ENCODE measurements at regions not wholly inside any gene's neighbourhood (a gene's known extent, or its start where the extent isn't known, plus 50 kb on each side); places are given as distances from the start of the nearest gene placed in this dataset.

- DNase-seq (ENCODE audit: low spot score) (no peak), ATAC-seq (no peak)
- POLR2A ChIA-PET = no interaction called here
- CTCF ChIA-PET = no interaction called here
- H3K27ac Mint-ChIP-seq = no peak overlapping the region
- peaks cover 33% of the 10 kb centered on the region for H3K27me3 Mint-ChIP-seq (ENCODE audit: low read depth)
- H3K9me3 Mint-ChIP-seq = 0 out of 2 replicates have a peak, but pooled peaks cover 4% of the 10 kb centered on the region
- peaks cover 4% of the 10 kb centered on the region for H3K4me1 Mint-ChIP-seq
- TF ChIP-seq AFF4 (CRISPR knock-in tag; IDR thresholded peaks at IDR 0.05; ENCODE audit: borderline replicate concordance) (no peak), OVOL2 (CRISPR knock-in tag; IDR thresholded peaks at IDR 0.05; ENCODE audit: borderline replicate concordance) (no peak), ZNF219 (CRISPR knock-in tag; IDR thresholded peaks at IDR 0.05; ENCODE audit: borderline replicate concordance) (no peak), NFATC4 (CRISPR knock-in tag; IDR thresholded peaks at IDR 0.05) (no peak), FOXK1 (CRISPR knock-in tag; IDR thresholded peaks at IDR 0.05) (no peak), PRRX2 (CRISPR knock-in tag; IDR thresholded peaks at IDR 0.05) (no peak), HMGA2 (CRISPR knock-in tag; IDR thresholded peaks at IDR 0.05) (no peak), NFYB (CRISPR knock-in tag; conservative IDR thresholded peaks at IDR 0.05; ENCODE audit: low read depth) (no peak), PREB (CRISPR knock-in tag; IDR thresholded peaks at IDR 0.05; ENCODE audit: borderline replicate concordance) (no peak)
- H3K4me3 Mint-ChIP-seq = no peak overlapping the region
- no peaks in the 10 kb centered on the region for H3K36me3 Mint-ChIP-seq
These were observed 64.2 kb upstream of the CYYR1 start for GRCh38 chr21:26637201-26637745.

GRCh38 chr21:26635681-26636080, 62.6 kb upstream of the CYYR1 start:
- Mint-ChIP-seq H3K36me3 (no peaks in the 10 kb centered on the region), H3K27ac (no peak overlapping the region), H3K9me3 (peaks cover 10% of the 10 kb centered on the region), H3K4me1 (peaks cover 4% of the 10 kb centered on the region), H3K27me3 (ENCODE audit: low read depth) (peaks cover 19% of the 10 kb centered on the region), H3K4me3 (no peak overlapping the region)
- TF ChIP-seq MXD4 (CRISPR knock-in tag; IDR thresholded peaks at IDR 0.05; ENCODE audit: borderline replicate concordance) (no peak), CREB1 (CRISPR knock-in tag; IDR thresholded peaks at IDR 0.05) (no peak), CREM (CRISPR knock-in tag; IDR thresholded peaks at IDR 0.05) (no peak), ZSCAN18 (CRISPR knock-in tag; IDR thresholded peaks at IDR 0.05) (no peak), USF1 (CRISPR knock-in tag; IDR thresholded peaks at IDR 0.05) (no peak), ZNF232 (CRISPR knock-in tag; IDR thresholded peaks at IDR 0.05) (no peak), NR2C2 (CRISPR knock-in tag; IDR thresholded peaks at IDR 0.05) (no peak), MLX (CRISPR knock-in tag; IDR thresholded peaks at IDR 0.05) (no peak), ZNF281 (CRISPR knock-in tag; IDR thresholded peaks at IDR 0.05) (no peak), ATF2 (CRISPR knock-in tag; IDR thresholded peaks at IDR 0.05; ENCODE audit: borderline replicate concordance, low read depth) (no peak), GTF2I (CRISPR knock-in tag; conservative IDR thresholded peaks at IDR 0.05) (no peak), ATF6 (CRISPR knock-in tag; IDR thresholded peaks at IDR 0.05) (no peak)
- POLR2A ChIA-PET = no interaction called here
- DNase-seq (ENCODE audit: low spot score) (no peak), ATAC-seq (no peak)
- CTCF ChIA-PET = no interaction called here
